HL-60 (cell line): ENCODE measurements at regions not wholly inside any gene's neighbourhood (a gene's known extent, or its start where the extent isn't known, plus 50 kb on each side); places are given as distances from the start of the nearest gene placed in this dataset.

Source experiments
- DNase-seq, 2 experiments: peaks; one replicate each; pipeline ENCODE4 v3.0.0-alpha.2; 2010 to 2020; ENCODE audit warnings: low read depth in 1 of 2, low spot score in 1 of 2
- H3K27ac ChIP-seq: fragments of 250-450 bp; sonication (Bioruptor Pico); replicated peaks from 2 replicates; pipeline ENCODE4 v1.5.1; 2020; ENCODE audit warnings: mild to moderate bottlenecking, moderate library complexity
- H3K27me3 ChIP-seq: fragments of 250-450 bp; sonication (Bioruptor Pico); 2 replicates; pipeline ENCODE4 v1.5.1; 2021; ENCODE audit warnings: mild to moderate bottlenecking, moderate library complexity; ENCODE audit not compliant: insufficient read depth, poor library complexity, severe bottlenecking
- H3K4me3 ChIP-seq: replicated peaks from 2 replicates; pipeline ENCODE4 v1.5.1; 2011; ENCODE audit warnings: mild to moderate bottlenecking, control low read depth, low read length; ENCODE audit not compliant: insufficient read depth
- CTCF ChIP-seq: IDR thresholded peaks from one replicate; pipeline ENCODE4 v1.5.1; 2011; ENCODE audit warnings: low read length, control low read depth, inconsistent platforms; ENCODE audit not compliant: insufficient read depth
- GABPA ChIP-seq: IDR thresholded peaks from 2 replicates; pipeline ENCODE4 v1.6.1; 2012; ENCODE audit warnings: low read depth
- POLR2AphosphoS5 ChIP-seq: IDR thresholded peaks from 2 replicates; pipeline ENCODE4 v1.6.1; 2012; ENCODE audit warnings: low read depth
- REST ChIP-seq: IDR thresholded peaks from 2 replicates; pipeline ENCODE4 v1.6.1; 2012; ENCODE audit warnings: low read depth; ENCODE audit not compliant: insufficient replicate concordance
- SPI1 ChIP-seq: IDR thresholded peaks from 2 replicates; pipeline ENCODE4 v1.6.1; 2012; ENCODE audit warnings: low read depth, mild to moderate bottlenecking, borderline replicate concordance

- no peak for DNase-seq
- TF ChIP-seq GABPA (no peak), CTCF (no peak), SPI1 (no peak), POLR2AphosphoS5 (no peak), REST (no peak)
- H3K27ac ChIP-seq, result no peak overlapping the region
- no peak overlapping the region for H3K4me3 ChIP-seq
- no peaks in the 10 kb centered on the region for H3K27me3 ChIP-seq
These were observed 75.1 kb upstream of the WLS start for GRCh38 chr1:68307378-68307787.

- H3K27ac ChIP-seq, result no peak overlapping the region
- DNase-seq, result no peak
- H3K4me3 ChIP-seq, result no peak overlapping the region
- H3K27me3 ChIP-seq, result no peaks in the 10 kb centered on the region
- no peak for TF ChIP-seq SPI1
- TF ChIP-seq POLR2AphosphoS5, result no peak
These were observed 69.2 kb upstream of the WLS start for GRCh38 chr1:68301471-68302001.

GRCh38 chr1:68294367-68295066 lies 62.2 kb upstream of the WLS start:
- H3K4me3 ChIP-seq, result no peak overlapping the region
- TF ChIP-seq CTCF (no peak), GABPA (no peak), POLR2AphosphoS5 (no peak)
- no peak for DNase-seq
- no peaks in the 10 kb centered on the region for H3K27me3 ChIP-seq
- H3K27ac ChIP-seq, result no peak overlapping the region

GRCh38 chr1:68293609-68294366 lies 61.5 kb upstream of the WLS start:
- TF ChIP-seq CTCF, result no peak
- TF ChIP-seq SPI1, result no peak
- TF ChIP-seq POLR2AphosphoS5, result no peak
- TF ChIP-seq REST, result no peak
- no peak for TF ChIP-seq GABPA
- H3K27me3 ChIP-seq, result no peaks in the 10 kb centered on the region
- no peak overlapping the region for H3K27ac ChIP-seq
- H3K4me3 ChIP-seq, result no peak overlapping the region
- no peak for DNase-seq
